SU-DHL-6 (cell line): ENCODE measurements at regions not wholly inside any gene's neighbourhood (a gene's known extent, or its start where the extent isn't known, plus 50 kb on each side); places are given as distances from the start of the nearest gene placed in this dataset.

Experiments used
- H2AFZ ChIP-seq: fragments of 200-600 bp; sonication (generic); 2 replicates; pipeline ENCODE4 v1.6.1; 2014; ENCODE audit warnings: low read depth, mild to moderate bottlenecking, moderate library complexity, mixed read lengths, antibody characterized with exemption, low read length; ENCODE audit not compliant: severe bottlenecking
- H3F3A ChIP-seq: fragments of 200-600 bp; shearing (Covaris generic); 2 replicates; pipeline ENCODE4 v1.6.0; 2016; ENCODE audit warnings: antibody characterized with exemption, mild to moderate bottlenecking; ENCODE audit not compliant: insufficient read depth
- H3K27ac ChIP-seq: fragments of 200-600 bp; sonication (generic); 2 replicates; pipeline ENCODE4 v1.5.1; 2016; ENCODE audit warnings: low read depth, mild to moderate bottlenecking, low read length, moderate library complexity, mixed read lengths
- H3K27me3 ChIP-seq: fragments of 200-600 bp; sonication (generic), shearing (Covaris generic); 2 replicates; pipeline ENCODE4 v1.6.0; 2014; ENCODE audit warnings: mild to moderate bottlenecking, low read length
- H3K36me3 ChIP-seq: fragments of 200-600 bp; sonication (generic); 2 replicates; pipeline ENCODE4 v1.6.1; 2014; ENCODE audit warnings: mild to moderate bottlenecking, low read length, mixed read lengths
- H3K4me2 ChIP-seq: fragments of 300-600, 200-600 bp; shearing (Covaris generic), sonication (generic); 2 replicates; pipeline ENCODE4 v1.6.0; 2014; ENCODE audit warnings: low read length, low read depth, mild to moderate bottlenecking; ENCODE audit not compliant: poor library complexity, severe bottlenecking
- H3K4me3 ChIP-seq: fragments of 200-600 bp; sonication (generic); 2 replicates; pipeline ENCODE4 v1.5.1; 2014; ENCODE audit warnings: antibody characterized with exemption, low read length, mild to moderate bottlenecking, mixed read lengths; ENCODE audit not compliant: insufficient read depth, poor library complexity, severe bottlenecking
- H3K79me2 ChIP-seq: fragments of 200-600 bp; sonication (generic); 2 replicates; pipeline ENCODE4 v1.6.1; 2014; ENCODE audit warnings: mild to moderate bottlenecking, low read length, moderate library complexity; ENCODE audit not compliant: insufficient read depth
- H3K9ac ChIP-seq: fragments of 200-600 bp; sonication (generic); 2 replicates; pipeline ENCODE4 v1.7.0; 2014; ENCODE audit warnings: mild to moderate bottlenecking, low read length
- H3K9me2 ChIP-seq: fragments of 200-600 bp; sonication (generic); replicated peaks from 2 replicates; pipeline ENCODE4 v1.6.1; 2014; ENCODE audit warnings: low read length; ENCODE audit not compliant: insufficient read depth
- H3K9me3 ChIP-seq: fragments of 200-600 bp; sonication (generic); 2 replicates; pipeline ENCODE4 v1.6.1; 2014; ENCODE audit warnings: low read length, mixed read lengths; ENCODE audit not compliant: insufficient read depth
- H4K20me1 ChIP-seq: fragments of 200-600 bp; sonication (generic); 2 replicates; pipeline ENCODE4 v1.6.1; 2014; ENCODE audit warnings: low read depth, mild to moderate bottlenecking, antibody characterized with exemption, low read length, moderate library complexity, mixed read lengths
- EZH2phosphoT487 ChIP-seq: fragments of 200-600 bp; sonication (generic), shearing (Covaris generic); conservative IDR thresholded peaks from 2 replicates; pipeline ENCODE4 v1.6.1; 2018; ENCODE audit warnings: mild to moderate bottlenecking, antibody characterized with exemption, low read length, moderate library complexity, mixed read lengths
- TF ChIP-seq, protein P1 (sequence below): fragments of 200-600 bp; sonication (generic); IDR thresholded peaks from one replicate; pipeline ENCODE4 v1.5.1; 2017; ENCODE audit warnings: antibody characterized with exemption, mild to moderate bottlenecking, low read length, moderate library complexity; ENCODE audit not compliant: insufficient read depth, poor library complexity, severe bottlenecking

DNA sequence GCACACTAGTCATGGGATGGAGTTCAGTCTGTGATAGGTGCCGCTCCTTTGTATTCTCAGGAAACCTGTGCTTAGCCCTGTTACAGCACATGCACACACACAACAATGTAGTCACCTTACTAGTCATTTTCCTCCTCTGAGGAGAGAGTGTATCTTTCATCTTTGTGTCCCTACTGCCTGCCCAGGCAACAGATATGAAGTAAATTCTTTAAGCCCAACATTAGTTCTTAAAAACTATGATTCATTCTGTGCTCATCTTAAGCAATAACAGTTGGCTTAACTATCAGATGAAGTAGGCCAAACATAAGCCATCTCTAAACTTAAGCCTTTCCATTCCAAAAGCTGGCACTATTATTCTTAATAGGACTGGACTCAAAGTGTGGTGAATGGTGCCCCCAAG lies 186.5 kb downstream of the LNPK start:
- TF ChIP-seq, protein P1, sequence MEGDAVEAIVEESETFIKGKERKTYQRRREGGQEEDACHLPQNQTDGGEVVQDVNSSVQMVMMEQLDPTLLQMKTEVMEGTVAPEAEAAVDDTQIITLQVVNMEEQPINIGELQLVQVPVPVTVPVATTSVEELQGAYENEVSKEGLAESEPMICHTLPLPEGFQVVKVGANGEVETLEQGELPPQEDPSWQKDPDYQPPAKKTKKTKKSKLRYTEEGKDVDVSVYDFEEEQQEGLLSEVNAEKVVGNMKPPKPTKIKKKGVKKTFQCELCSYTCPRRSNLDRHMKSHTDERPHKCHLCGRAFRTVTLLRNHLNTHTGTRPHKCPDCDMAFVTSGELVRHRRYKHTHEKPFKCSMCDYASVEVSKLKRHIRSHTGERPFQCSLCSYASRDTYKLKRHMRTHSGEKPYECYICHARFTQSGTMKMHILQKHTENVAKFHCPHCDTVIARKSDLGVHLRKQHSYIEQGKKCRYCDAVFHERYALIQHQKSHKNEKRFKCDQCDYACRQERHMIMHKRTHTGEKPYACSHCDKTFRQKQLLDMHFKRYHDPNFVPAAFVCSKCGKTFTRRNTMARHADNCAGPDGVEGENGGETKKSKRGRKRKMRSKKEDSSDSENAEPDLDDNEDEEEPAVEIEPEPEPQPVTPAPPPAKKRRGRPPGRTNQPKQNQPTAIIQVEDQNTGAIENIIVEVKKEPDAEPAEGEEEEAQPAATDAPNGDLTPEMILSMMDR: no peak
- no peak for TF ChIP-seq EZH2phosphoT487
- no peaks in the 10 kb centered on the region for H3K9me3 ChIP-seq
- H3K27me3 ChIP-seq: no peaks in the 10 kb centered on the region
- no peaks in the 10 kb centered on the region for H4K20me1 ChIP-seq
- H3K27ac ChIP-seq: no peak overlapping the region
- H3K9me2 ChIP-seq: no peaks in the 10 kb centered on the region
- H3K79me2 ChIP-seq: no peaks in the 10 kb centered on the region
- H3K4me2 ChIP-seq: no peak overlapping the region
- H2AFZ ChIP-seq: no peak overlapping the region
- H3F3A ChIP-seq: no peaks in the 10 kb centered on the region
- no peaks in the 10 kb centered on the region for H3K36me3 ChIP-seq
- no peak overlapping the region for H3K4me3 ChIP-seq
- no peak overlapping the region for H3K9ac ChIP-seq

DNA sequence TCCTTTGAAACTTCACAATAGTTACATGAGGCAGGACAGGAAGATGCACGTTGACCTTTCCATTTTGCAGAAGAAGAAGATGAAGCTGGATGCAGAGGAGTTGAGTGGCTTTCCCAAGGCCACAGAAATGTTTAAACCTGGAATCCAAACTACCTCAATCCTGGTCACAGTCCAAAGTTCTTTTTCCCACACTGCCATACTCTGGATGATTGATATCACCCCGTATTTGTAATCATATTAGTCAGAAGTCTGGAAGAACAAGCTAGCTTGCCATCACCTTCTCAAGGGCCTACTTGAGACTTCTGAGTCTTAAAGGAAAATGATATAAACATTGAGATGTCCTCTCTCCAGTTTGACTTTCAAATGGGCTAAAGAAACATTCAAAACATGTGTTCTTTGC lies 190.1 kb downstream of the LNPK start:
- Histone ChIP-seq H3K4me3 (no peak overlapping the region), H3F3A (no peaks in the 10 kb centered on the region), H3K27ac (no peak overlapping the region), H2AFZ (no peak overlapping the region), H4K20me1 (no peaks in the 10 kb centered on the region), H3K9me3 (no peaks in the 10 kb centered on the region), H3K9me2 (no peaks in the 10 kb centered on the region), H3K4me2 (no peak overlapping the region), H3K36me3 (no peaks in the 10 kb centered on the region), H3K9ac (no peak overlapping the region), H3K27me3 (no peaks in the 10 kb centered on the region), H3K79me2 (no peaks in the 10 kb centered on the region)
- TF ChIP-seq, protein P1: no peak
- no peak for TF ChIP-seq EZH2phosphoT487

DNA sequence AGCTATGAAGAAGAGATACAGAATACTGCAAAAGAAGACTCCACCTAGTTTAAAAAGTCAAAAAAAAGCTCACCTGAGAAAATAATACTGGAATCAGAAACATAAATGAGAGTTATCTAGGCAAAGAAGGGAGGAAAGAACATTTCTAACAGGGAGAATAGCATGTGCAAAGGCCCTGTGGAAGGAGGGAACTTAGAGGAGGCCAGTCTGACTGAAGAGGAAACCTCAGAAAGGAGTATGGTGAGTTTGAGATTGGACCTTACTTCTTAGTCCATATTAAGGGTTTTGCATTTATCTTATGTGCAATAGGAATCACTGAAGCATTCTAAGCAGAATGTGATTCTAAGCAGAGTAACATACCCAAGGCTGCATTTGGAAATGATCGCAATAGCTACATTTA lies 193.2 kb downstream of the LNPK start:
- no peaks in the 10 kb centered on the region for H3K36me3 ChIP-seq
- no peak overlapping the region for H3K4me3 ChIP-seq
- no peaks in the 10 kb centered on the region for H3K27me3 ChIP-seq
- H3K9me3 ChIP-seq: no peaks in the 10 kb centered on the region
- no peaks in the 10 kb centered on the region for H3F3A ChIP-seq
- H3K9ac ChIP-seq: no peak overlapping the region
- no peaks in the 10 kb centered on the region for H3K79me2 ChIP-seq
- H4K20me1 ChIP-seq: no peaks in the 10 kb centered on the region
- H3K4me2 ChIP-seq: no peak overlapping the region
- no peak overlapping the region for H2AFZ ChIP-seq
- H3K27ac ChIP-seq: no peak overlapping the region
- H3K9me2 ChIP-seq: no peaks in the 10 kb centered on the region
- no peak for TF ChIP-seq EZH2phosphoT487
- TF ChIP-seq, protein P1: no peak

DNA sequence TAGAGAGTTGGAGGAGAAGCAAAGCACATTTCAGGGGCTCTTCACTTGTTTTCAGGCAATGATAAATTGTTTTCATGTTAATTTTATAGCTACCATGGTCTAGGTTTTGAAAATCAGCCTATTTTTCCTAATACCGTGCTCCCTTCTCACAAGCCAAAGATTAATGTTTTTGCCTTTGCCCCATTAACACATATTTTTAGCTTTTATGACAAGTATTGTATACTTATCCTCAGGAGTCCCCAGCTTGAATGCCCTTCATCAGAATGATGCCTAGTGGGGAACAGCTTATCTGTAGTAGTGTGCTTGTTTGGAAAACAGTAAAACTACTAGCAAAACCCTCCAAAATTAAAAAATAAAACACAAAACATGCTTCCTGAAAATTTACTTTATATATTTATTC lies 194.0 kb downstream of the LNPK start:
- Histone ChIP-seq H3K27me3 (no peaks in the 10 kb centered on the region), H3K9ac (no peak overlapping the region), H3K9me3 (no peaks in the 10 kb centered on the region), H3K4me3 (no peak overlapping the region), H3K79me2 (no peaks in the 10 kb centered on the region), H3K9me2 (no peaks in the 10 kb centered on the region), H4K20me1 (no peaks in the 10 kb centered on the region), H3F3A (no peaks in the 10 kb centered on the region), H3K36me3 (no peaks in the 10 kb centered on the region), H2AFZ (no peak overlapping the region), H3K27ac (no peak overlapping the region), H3K4me2 (no peak overlapping the region)
- TF ChIP-seq EZH2phosphoT487: no peak
- TF ChIP-seq, protein P1: no peak
